ENCODE measurements at regions not wholly inside any gene's neighbourhood (a gene's known extent, or its start where the extent isn't known, plus 50 kb on each side); places are given as distances from the start of the nearest gene placed in this dataset.

DNA sequence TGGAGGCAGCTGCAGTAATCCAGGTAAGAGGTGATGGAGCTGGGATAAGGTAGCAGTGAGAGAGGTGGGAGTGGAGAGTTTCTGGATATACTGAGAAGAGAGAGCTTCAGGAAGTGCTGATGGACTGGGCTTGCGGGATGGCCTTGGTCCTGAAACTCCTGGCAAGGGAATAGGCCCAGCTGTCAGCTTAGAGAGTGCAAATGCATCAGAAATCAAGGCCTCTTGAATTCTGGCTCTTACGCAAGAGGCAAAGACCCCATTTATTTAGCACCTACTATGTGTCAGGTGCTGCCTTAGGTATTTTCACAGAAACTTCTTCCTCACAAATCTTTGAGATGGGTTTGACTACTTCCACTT is 227.2 kb upstream of the MAP3K1 start:
- TF ChIP-seq, protein P1, sequence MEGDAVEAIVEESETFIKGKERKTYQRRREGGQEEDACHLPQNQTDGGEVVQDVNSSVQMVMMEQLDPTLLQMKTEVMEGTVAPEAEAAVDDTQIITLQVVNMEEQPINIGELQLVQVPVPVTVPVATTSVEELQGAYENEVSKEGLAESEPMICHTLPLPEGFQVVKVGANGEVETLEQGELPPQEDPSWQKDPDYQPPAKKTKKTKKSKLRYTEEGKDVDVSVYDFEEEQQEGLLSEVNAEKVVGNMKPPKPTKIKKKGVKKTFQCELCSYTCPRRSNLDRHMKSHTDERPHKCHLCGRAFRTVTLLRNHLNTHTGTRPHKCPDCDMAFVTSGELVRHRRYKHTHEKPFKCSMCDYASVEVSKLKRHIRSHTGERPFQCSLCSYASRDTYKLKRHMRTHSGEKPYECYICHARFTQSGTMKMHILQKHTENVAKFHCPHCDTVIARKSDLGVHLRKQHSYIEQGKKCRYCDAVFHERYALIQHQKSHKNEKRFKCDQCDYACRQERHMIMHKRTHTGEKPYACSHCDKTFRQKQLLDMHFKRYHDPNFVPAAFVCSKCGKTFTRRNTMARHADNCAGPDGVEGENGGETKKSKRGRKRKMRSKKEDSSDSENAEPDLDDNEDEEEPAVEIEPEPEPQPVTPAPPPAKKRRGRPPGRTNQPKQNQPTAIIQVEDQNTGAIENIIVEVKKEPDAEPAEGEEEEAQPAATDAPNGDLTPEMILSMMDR (conservative IDR thresholded peaks at IDR 0.05; ENCODE audit: low read length) = no peak
- TF ChIP-seq EZH2phosphoT487 (IDR thresholded peaks at IDR 0.05; ENCODE audit: borderline replicate concordance) = no peak

Measured in Loucy (cell line).